ENCODE measurements at regions not wholly inside any gene's neighbourhood (a gene's known extent, or its start where the extent isn't known, plus 50 kb on each side); places are given as distances from the start of the nearest gene placed in this dataset.

- TF ChIP-seq CTCF (IDR thresholded peaks at IDR 0.05; ENCODE audit: low read depth, low read length) (no peak), EZH2phosphoT487 (IDR thresholded peaks at IDR 0.05; ENCODE audit: low read depth) (no peak)
Measured at GRCh38 chr2:151119374-151119773, 142.3 kb downstream of the RBM43 start.

All from OCI-LY3 (cell line).